Psoas muscle (tissue), 7 donors: ENCODE measurements at regions not wholly inside any gene's neighbourhood (a gene's known extent, or its start where the extent isn't known, plus 50 kb on each side); places are given as distances from the start of the nearest gene placed in this dataset.

Experiments
- ATAC-seq, 4 donors: fragments of 200-7000 bp; cut with Tn5 transposase; one replicate each; pipeline ENCODE4 v1.9.1; 2020; ENCODE audit warnings: moderate library complexity in 3 of 4, mild to moderate bottlenecking in 2 of 4
- DNase-seq, 2 donors: peaks; one replicate each; pipeline ENCODE4 v3.0.0-alpha.2; 2020
- H3K27ac ChIP-seq: fragments of 200-600 bp; one replicate; pipeline ENCODE4 v1.8.0; 2022
- H3K27me3 ChIP-seq, 3 donors: fragments of 200-600 bp in 1 of 3; one replicate each; pipeline versions ENCODE4 v1.6.1 to v1.8.0; 2013 to 2022; ENCODE audit warnings: low read length in 2 of 3, mild to moderate bottlenecking in 2 of 3, moderate library complexity in 1 of 3; ENCODE audit not compliant: insufficient read depth in 3 of 3
- H3K36me3 ChIP-seq, 2 donors: fragments of 200-600 bp in 1 of 2; one replicate each; pipeline versions ENCODE4 v1.6.1 to v1.8.0; 2013 to 2022; ENCODE audit warnings: low read depth in 1 of 2, mild to moderate bottlenecking in 1 of 2, moderate library complexity in 1 of 2; ENCODE audit not compliant: insufficient read depth in 1 of 2
- H3K4me1 ChIP-seq: fragments of 200-600 bp; one replicate; pipeline ENCODE4 v1.8.0; 2022
- H3K4me3 ChIP-seq: fragments of 200-600 bp; one replicate; pipeline ENCODE4 v1.8.0; 2022; ENCODE audit warnings: mild to moderate bottlenecking
- H3K9me3 ChIP-seq: fragments of 200-600 bp; one replicate; pipeline ENCODE4 v1.8.0; 2022
- CTCF ChIP-seq: fragments of 200-600 bp; IDR thresholded peaks from one replicate; pipeline ENCODE4 v1.8.0; 2022; ENCODE audit warnings: antibody characterized with exemption
- WGBS, 3 donors: extraction: QIAGEN DNeasy Blood & Tissue Kit; methylation state at CpG; one replicate each; pipeline versions ENCODE4 v1.1.6 to v1.1.7; 2013; 5-methylcytosine and 5-hydroxymethylcytosine counted together
- intact Hi-C, 2 donors: fragments of 100-400 bp; cut with DNase I; formaldehyde crosslinking; loops; one replicate each; pipeline versions ENCODE4 v1.11.0 to v1.14.2; 2022
- donor health status: healthy with polysubstance abuse.
- donor health status: DM: no; HTN: no; CAD: no; lungs with moderate emphysema.
- donor health status: Bipolar disorder and iron deficiency.
- donor health status: healthy.
- donor health status: DM: yes; HTN: yes; CAD: no.
- donor health status: DM: no; HTN: no; CAD: no.
- donor health status: DM: yes; HTN: yes; CAD: no.

- Histone ChIP-seq H3K36me3 (no peaks in the 10 kb centered on the region), H3K9me3 (no peaks in the 10 kb centered on the region), H3K4me3 (no peak overlapping the region), H3K4me1 (no peaks in the 10 kb centered on the region), H3K27me3 (no peaks in the 10 kb centered on the region), H3K27ac (no peak overlapping the region)
- ATAC-seq (no peak), DNase-seq (no peak)
- intact Hi-C loops: no loop called here
- WGBS, 3 donors: 82 to 92% (median 84%) methylated on average over 2 of the region's 2 CpGs
- no peak for TF ChIP-seq CTCF
These were observed 391.0 kb downstream of the LMO7 start for GRCh38 chr13:76027131-76027530.

GRCh38 chr13:76025392-76025791 is 389.3 kb downstream of the LMO7 start:
- DNase-seq (no peak), ATAC-seq (no peak)
- H3K27ac ChIP-seq: no peak overlapping the region
- intact Hi-C loops: no loop called here
- no peaks in the 10 kb centered on the region for H3K9me3 ChIP-seq
- no peak for TF ChIP-seq CTCF
- no peaks in the 10 kb centered on the region for H3K27me3 ChIP-seq
- H3K4me3 ChIP-seq: no peak overlapping the region
- no peaks in the 10 kb centered on the region for H3K4me1 ChIP-seq
- WGBS, 3 donors: 91 to 97% (median 92%) methylated on average over 6 of the region's 6 CpGs
- H3K36me3 ChIP-seq: no peaks in the 10 kb centered on the region

GRCh38 chr13:76024151-76024550 is 388.0 kb downstream of the LMO7 start:
- no peak overlapping the region for H3K4me3 ChIP-seq
- WGBS, 3 donors: 88 to 94% (median 88%) methylated on average over 1 of the region's 1 CpG
- intact Hi-C loops: no loop called here

GRCh38 chr13:76023652-76024051 is 387.5 kb downstream of the LMO7 start:
- ATAC-seq: no peak
- H3K4me1 ChIP-seq: no peaks in the 10 kb centered on the region
- no peaks in the 10 kb centered on the region for H3K27me3 ChIP-seq
- 87 to 90% (median 88%) methylated on average over 2 of the region's 2 CpGs for WGBS, 3 donors
- intact Hi-C loops: no loop called here
- no peak for DNase-seq
- no peak overlapping the region for H3K27ac ChIP-seq
- no peak overlapping the region for H3K4me3 ChIP-seq
- TF ChIP-seq CTCF: no peak
- H3K36me3 ChIP-seq: no peaks in the 10 kb centered on the region
- no peaks in the 10 kb centered on the region for H3K9me3 ChIP-seq

More at GRCh38 chr13:76024151-76024550, 388.0 kb downstream of the LMO7 start:
- no peak for ATAC-seq
- H3K27ac ChIP-seq: no peak overlapping the region
- H3K27me3 ChIP-seq: no peaks in the 10 kb centered on the region
- DNase-seq: no peak
- H3K36me3 ChIP-seq: no peaks in the 10 kb centered on the region
- no peak for TF ChIP-seq CTCF
- no peaks in the 10 kb centered on the region for H3K4me1 ChIP-seq
- no peaks in the 10 kb centered on the region for H3K9me3 ChIP-seq

GRCh38 chr13:76020421-76020955 is 384.4 kb downstream of the LMO7 start:
- TF ChIP-seq CTCF: no peak
- H3K27me3 ChIP-seq: no peaks in the 10 kb centered on the region
- WGBS, 3 donors: 71 to 85% (median 72%) methylated on average over 4 of the region's 4 CpGs
- no peaks in the 10 kb centered on the region for H3K9me3 ChIP-seq
- intact Hi-C loops: no loop called here
- DNase-seq: no peak
- H3K36me3 ChIP-seq: no peaks in the 10 kb centered on the region
- no peak for ATAC-seq
- H3K4me1 ChIP-seq: no peaks in the 10 kb centered on the region
- no peak overlapping the region for H3K27ac ChIP-seq
- no peak overlapping the region for H3K4me3 ChIP-seq
